NCI-H345 treated with DMSO at 0.1 percent for 48 hours (cell line): ENCODE measurements at regions not wholly inside any gene's neighbourhood (a gene's known extent, or its start where the extent isn't known, plus 50 kb on each side); places are given as distances from the start of the nearest gene placed in this dataset.
"Not testable (repeated sequence)": the region's sequence is repeated elsewhere in the genome, so short reads cannot be mapped to it uniquely, and the experiment has no call there.

ENCODE experiments used
- DNase-seq: peaks from one replicate; lab custom pipeline; 2025; ENCODE audit not compliant: unreplicated experiment; lab: John Stamatoyannopoulos, UW

DNA sequence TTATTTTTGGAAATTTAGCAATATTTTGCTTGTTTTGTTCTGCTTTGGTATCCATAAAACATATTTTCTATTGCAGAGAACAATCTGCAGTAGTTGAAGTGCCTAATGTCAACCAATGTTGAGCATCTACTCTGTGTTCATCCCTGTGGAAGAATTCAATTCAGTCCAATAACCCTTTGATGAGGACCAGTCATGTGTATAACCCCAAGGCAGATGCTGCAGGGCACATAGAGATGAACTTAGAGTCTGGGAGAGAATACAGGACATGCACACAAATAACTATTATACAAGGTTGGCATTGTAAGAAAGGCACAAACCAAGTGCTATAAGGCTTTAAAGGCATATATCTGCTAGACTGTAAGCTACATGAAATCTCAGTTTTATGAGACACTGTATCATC, 304.7 kb downstream of the LRIG3 start:
- no peak for DNase-seq

DNA sequence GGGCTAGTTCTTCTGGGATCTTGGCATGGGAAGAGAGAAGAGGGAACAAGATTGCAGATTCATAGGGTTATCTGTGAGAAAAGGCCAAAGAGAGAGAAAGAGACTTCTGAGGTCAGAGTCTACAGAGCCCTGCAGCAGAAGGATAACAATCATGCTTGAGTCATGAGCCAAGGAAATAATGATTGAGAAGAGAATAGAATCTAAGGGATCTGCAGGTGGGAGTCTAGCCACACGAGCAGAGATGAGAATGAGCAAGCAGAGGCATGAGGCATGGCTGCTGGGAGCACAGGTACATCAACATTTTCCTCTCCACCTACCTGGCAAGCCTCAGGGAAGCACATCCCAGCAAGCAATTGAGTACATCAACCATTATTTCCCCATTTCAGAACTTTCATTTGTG, 303.7 kb downstream of the LRIG3 start:
- no peak for DNase-seq

DNA sequence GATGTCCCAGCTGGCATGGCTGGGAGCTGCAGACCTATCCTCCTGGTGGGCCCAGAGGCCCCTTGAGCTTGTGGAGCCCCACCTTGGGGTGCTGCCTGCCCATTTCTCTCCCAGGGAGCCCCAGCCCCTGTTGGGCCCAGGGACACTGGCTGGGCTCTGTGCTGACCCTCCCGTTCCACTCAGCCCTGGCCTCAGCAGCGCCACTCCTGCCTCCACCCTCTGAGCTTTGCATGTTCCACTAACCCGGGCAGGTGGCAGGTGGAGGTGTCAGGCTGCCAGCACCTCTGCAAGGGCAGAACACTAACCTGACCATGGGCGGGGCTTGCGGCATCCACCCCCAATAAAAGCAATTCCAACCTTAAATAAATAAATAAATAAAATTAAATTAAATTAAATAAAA, 299.2 kb downstream of the LRIG3 start:
- no peak for DNase-seq

DNA sequence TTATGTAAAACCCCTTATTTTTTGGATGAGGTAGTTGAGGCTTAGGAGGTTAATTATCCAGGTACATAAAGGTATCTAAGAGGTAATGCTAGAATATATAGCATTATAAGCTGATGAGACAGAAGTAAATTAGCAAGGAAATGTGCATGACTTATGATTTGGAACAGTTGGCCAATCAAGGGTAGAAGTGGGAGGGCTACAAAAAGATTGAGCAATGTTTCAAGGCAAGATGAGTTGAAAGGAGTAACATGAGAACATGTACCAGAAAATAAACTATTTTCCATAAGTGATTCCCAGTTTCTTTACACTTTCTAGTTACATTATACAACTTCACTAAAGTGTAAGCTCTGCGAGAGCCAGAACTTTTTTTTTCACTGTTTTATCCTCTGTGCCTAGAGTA, 290.9 kb downstream of the LRIG3 start:
- no peak for DNase-seq

DNA sequence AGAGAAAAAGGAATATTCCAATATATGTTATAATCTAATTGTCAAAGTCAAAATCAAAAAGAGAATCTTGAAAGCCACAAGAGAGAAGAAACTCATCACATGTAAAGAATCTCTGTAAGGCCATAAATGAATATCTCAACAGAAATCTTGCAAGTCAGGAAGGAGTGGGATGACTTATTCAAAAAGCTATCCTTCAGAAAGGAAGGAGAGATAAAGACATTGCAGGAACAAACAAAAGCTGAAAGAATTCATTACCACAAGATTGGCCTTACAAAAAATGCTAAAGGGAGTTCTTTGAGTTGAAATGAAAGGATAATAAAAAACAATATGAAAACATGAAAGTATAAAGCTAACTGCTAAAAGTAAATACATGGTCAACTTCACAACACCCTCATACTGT, 286.8 kb downstream of the LRIG3 start:
- DNase-seq, result no peak

DNA sequence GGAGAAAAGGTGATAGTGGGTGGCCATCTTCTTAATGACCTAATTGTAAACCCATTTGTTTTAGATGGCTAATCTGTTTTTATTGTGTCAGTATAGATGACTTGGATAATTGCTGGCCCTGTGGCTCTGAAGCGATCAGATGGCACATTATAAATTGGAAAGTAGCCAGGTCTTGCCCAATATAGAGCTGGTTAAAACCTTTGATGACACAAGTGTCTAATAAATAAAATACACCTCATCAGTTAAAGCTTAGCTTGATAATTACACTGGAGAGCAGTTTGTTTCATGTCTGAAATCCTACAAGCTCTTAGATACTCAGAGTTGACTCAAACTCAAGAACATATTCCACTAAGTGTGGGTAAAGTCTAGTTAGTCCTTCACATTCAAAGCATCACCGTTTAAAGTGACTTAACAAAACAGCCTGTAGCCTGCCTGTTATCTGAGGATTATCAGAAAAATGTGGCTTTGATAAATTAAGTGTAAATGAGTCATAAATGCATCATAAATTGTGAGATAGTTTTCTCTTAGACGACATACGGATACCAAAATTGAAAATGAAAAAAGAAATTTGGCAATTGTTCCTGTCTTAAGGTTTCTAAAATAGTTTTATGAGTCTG, 280.9 kb downstream of the LRIG3 start:
- no peak for DNase-seq

DNA sequence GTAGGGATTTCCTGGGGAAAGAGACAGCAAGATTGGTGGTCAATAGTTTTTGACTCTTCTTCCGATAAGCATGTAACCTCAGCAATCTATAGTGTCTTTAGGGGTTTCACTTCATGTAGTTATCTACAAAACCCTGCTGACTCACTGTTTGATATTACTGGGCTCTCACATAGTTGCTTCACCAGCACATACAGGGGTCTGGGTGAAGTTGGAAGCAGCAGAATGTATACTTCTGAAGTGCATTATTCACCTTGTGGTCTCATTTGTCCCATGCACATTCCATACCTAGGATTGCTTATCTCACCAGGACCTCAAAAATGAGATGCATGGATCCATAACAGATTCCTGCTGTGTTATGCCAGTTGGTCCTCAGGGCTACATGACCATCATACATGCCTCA, 280.0 kb downstream of the LRIG3 start:
- no peak for DNase-seq

DNA sequence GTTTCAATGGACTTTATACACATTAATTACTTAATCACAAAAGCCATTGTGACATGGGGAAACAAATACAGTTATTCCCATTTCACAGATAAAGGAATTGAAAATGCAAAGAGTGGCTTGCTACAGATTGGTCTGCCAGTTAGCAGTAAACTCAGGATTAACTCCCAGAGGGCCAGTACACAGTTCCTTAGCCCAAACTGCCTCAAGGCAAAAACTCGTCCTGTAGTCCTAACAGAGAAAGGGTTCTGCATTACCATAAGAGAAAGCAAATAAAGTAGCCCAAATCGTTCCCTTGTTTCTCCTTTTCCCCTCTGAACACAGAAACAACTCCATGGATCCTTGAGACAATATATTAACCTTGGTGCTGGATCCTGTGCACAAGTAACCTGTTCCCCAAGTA, 274.4 kb downstream of the LRIG3 start:
- no peak for DNase-seq

DNA sequence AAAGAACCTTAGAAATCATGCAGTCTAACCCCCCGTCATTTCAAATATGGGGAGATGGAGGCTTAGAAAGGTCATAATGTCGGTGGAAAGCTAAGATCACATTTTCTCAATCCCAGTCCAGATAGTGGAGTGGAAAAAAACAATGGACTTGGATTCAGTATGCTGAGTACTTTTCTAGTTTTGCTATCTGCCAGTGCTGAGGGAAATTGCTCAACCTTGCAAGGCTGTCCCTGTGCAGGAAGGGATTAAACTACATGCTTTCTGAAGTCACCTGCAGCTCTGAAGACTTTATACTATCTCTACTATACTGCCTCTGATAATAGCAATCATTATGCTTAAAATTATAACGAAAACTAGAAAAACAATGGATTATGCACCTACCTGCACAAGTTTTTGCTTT, 272.8 kb downstream of the LRIG3 start:
- DNase-seq, result no peak

DNA sequence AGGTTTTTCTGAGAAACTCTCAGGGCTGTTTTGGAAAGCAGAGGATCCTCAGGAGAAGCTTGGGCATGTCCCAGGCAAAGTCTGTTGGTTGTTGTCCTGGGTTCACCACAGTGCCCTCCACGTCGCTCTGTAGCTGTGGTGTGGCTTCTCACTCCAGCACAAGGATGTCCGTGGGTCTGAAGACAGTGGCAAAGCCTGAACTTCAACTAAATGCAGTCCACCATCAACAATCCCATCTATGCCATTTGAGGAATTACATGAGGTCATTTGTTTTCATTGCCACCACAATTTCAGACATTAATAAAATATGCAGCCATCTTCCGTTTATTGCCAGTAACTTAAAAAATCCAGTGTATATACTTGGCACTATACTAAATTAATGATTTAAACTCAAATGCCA, 272.1 kb downstream of the LRIG3 start:
- DNase-seq, result no peak

DNA sequence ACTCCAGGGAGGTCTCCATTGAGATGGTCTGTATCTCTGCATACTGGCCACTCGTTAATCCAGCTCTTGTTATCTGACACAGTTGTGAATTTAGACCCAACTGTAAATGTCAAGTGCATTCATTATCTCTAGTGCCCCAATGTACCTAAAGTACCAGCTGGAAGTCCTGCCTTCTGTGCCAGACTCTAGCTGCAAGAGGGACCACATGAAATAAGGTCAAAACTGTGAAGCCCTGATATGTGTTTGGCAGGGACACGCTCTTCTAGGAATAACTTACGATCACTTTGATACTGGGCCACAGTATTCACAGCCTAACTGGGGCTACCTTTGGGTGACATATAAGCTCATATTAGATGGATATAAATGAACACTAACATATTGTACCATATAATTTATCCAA, 268.5 kb downstream of the LRIG3 start:
- no peak for DNase-seq

DNA sequence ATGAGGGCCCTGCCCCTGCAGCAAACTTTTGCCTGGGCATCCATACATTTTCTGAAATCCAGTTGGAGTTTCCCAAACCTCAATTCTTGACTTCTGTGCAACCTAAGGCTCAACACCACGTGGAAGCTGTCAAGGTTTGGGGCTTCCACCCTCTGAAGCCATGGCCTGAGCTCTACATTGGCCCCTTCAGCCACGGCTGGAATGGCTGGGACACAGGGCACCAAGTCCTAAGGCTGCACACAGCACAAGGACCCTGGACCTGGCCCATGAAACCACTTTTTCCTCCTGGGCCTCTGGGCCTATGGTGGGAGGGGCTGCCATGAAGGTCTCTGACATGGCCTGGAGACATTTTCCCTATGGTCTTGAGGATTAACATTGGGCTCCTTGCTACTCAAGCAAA, 266.3 kb downstream of the LRIG3 start:
- no peak for DNase-seq

DNA sequence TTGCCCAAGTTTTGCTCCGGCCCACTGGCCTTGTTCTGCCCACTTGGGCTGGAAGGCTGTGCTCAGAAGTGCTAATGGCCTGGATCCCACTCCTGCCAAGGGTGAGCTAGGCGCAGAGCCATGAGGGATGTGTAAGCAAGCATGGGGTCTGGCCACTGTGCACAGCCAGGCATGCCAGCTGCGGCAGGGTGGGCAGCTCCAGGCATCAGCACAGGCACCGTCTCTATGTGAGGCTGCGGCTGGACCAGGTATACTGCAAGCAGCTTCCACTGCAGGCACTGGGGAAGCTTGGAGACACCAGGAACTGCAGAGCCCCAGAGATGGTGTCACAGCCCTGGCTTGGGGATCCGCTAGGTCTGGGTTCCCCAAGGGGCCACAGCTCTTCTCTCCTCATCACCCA, 264.9 kb downstream of the LRIG3 start:
- no peak for DNase-seq

DNA sequence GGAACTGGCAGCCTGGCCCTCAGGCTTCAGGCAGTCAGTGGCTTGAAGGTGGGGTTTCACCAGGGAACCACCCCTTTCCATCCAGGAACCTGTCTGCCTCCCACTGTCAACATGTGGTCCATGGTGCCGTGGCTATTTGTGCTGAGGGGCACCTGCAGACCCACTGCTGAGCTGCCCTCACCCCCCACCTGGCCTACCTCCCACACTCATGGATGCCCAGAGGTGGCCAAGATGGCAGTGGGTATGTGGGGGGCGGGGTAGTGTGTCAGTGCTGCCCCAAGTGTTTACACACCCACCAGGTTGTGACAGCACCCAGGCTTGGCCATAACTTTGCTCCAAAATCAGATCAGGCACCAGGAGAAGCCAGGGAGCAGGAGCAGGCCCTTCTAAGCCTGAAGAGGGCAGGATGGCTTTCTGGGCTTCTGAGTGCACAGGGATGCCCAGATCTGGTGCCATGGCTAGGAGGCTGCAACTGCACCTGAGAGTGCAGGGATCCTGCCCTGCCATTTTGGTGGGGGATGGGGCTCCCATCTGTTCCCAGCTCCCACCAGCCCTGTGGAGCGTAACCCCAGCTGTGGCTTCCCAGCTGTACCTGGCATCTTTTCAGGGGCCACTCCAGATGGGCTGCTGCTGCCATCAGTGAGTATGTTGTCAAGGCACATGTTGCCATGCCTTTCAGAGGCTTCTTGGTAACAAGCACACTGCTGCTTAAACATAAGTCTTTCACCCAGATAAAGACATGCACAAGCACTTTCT, 263.9 kb downstream of the LRIG3 start:
- no peak for DNase-seq

DNA sequence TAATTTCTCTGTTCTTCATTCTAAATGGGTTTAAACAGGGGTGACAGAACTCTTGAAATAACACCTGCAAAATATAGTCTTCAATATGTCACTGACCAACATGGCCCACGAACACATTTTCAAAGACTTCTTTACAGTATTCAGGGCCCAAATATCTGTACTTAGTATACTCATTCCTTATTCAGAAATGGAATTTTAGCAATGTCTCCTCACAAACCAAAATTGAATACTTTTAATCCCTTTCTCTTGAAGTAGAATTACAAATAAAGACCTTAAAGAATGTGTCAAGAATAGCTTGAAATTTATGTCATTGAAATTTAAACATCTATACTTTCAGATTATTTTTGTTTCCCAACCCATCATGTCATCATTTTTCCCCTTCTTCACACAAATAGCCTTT, 263.1 kb downstream of the LRIG3 start:
- DNase-seq, result no peak

DNA sequence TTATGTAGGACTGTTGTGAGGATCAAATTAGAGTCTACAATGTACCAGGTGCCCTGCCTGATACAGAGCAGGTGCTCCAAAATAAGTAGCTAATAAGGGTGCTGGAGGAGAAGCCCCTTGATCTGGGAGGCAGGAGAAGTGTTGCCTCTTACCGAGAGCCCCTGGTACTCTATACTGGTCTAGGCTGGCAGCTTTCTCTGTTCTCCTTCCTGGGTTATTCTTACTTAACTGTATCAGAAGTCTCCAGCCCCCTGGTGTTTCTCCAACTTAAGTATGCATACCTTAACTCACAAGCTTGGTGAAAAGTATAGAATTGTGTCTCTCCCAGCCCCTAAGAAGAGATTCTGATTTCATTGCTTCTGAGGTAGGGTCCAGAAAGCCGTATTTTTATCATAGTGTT, 254.9 kb downstream of the LRIG3 start:
- no peak for DNase-seq

DNA sequence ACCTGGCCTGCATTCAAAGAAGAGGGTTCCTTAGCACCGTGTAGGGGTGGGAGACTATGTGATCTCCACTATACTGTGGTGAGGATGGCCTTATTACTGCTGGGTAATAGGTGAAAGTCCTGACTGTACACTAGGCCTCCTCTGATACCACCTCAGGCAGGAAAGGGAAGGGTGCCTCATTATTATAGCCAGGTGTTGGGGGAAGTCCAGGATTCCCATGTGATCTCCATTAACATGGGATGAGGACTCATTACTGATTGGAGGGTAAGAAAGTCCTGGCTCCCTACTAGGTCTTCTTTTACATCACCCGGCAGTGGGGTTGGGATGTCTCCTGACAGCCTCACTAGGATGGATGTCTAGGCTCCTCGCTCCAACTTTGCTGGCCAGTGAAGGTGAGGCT, 252.1 kb downstream of the LRIG3 start:
- DNase-seq, result no peak

DNA sequence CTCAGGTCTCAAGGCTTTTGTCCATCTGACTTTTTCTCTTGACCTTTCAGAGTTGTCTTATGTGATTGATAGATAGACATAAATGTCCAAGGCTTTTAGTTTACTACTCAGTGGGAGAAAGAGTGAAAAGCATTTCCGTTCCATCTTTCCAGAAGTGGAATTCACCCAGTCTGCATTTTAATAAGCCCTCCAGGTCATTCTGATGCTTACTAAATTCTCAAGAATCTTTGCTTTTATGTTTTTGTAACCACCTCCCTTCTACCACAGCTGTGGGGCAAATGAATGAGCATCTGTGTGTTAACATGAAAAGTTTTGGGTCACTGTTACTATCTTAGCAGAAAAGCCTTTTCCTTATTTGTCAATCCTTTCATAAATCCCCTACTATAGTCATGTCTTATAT, 251.4 kb downstream of the LRIG3 start:
- DNase-seq, result no peak

DNA sequence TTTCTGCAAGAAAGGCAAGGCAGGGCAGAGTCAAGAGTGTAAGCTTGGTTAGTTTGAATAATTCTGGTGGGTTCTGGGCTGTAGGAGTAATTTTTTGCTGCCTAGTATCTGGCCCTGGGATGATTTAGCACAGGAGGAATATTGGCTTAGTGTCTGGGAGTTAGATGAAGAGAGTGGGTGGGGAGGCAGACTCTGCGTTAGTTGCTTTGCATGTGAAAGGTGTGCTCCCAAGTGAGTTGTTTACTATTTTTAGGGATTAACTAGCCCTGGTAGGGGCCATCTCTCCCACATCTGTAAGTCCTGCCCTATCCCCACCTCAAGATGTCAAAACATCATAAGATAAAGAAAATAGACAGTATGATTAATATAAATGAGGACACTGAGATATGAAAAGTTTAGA, 249.7 kb downstream of the LRIG3 start:
- DNase-seq, result no peak

DNA sequence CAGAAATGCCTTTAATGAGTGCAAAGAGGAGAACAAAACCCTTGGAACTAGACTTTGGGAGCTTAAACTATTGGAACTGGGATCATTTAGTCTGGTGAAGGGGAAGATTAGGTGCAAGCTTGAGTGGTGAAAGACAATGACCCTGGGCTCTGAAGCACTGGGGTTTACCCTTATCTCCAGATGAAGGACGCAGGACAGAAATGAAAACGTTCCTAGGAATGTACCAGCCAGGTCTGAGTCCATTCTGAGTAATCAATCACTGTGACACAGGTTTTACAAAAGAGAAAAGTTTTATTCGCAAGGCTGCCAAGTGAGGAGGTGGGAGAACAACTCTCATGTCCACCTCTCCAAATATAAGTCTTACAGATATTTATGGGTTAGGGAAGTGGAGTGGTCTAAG, 249.1 kb downstream of the LRIG3 start:
- no peak for DNase-seq

DNA sequence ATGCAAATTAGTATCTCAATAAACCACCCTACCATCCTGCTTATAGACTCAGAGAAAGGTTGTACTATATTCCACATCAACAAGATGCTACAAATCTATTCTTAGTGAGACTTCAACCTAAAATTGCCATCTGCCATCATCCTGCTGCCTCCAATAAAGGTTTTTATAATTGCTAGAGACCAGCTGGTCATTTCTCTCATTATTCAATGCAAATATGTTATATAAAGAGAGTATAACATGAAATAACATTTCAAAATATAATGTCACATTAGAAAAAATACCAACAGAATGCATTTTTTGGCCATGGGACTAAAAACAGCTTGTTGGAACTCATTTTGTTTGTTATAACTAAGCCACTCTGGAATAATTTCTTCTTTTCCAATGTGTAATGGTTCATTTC, 247.3 kb downstream of the LRIG3 start:
- no peak for DNase-seq

DNA sequence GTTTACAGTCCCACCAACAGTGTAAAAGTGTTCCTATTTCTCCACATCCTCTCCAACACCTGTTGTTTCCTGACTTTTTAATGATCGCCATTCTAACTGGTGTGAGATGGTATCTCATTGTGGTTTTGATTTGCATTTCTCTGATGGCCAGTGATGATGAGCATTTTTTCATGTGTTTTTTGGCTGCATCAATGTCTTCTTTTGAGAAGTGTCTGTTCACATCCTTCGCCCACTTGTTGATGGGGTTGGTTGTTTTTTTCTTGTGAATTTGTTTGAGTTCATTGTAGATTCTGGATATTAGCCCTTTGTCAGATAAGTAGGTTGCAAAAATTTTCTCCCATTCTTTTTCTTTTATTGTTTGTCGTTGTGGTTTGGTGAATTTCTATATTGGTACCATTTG, 242.5 kb downstream of the LRIG3 start:
- DNase-seq, result not testable (repeated sequence)

DNA sequence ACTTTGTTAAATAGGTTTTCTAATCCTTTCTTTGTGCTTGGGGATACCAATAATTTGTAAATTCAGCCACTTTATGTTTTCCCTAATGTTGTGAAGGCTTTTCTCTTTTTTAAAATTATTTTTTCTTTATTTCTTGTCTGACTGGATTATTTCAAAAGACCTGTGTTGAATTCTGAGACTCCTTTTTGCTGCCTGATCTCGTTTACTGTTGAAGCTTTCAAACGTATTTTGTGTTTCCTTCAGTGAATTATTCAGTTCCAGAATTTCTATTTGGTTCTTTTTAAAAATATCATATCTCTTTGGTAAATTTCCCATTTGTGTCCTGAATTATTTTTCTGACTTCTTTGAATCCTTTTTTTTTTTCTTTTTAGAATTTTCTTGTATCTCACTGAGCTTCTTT, 241.6 kb downstream of the LRIG3 start:
- DNase-seq, result no peak
